Keratinocyte (primary cell): ENCODE measurements at regions not wholly inside any gene's neighbourhood (a gene's known extent, or its start where the extent isn't known, plus 50 kb on each side); places are given as distances from the start of the nearest gene placed in this dataset.

Experiments
- DNase-seq: peaks from one replicate; pipeline ENCODE4 v3.0.0-alpha.2; 2011; ENCODE audit warnings: low read depth, missing footprints, low spot score
- FAIRE-seq: peaks from 2 replicates; lab custom pipeline; 2011; peaks lifted over from hg19 to GRCh38; lab: Jason Lieb, UNC
- H2AFZ ChIP-seq: 2 replicates; pipeline ENCODE4 v1.6.0; 2012; ENCODE audit warnings: low read length, control low read depth, inconsistent platforms; ENCODE audit not compliant: control insufficient read depth
- H3K27ac ChIP-seq: 2 replicates; pipeline ENCODE4 v1.5.1; 2011; ENCODE audit warnings: low read length; ENCODE audit not compliant: control insufficient read depth, insufficient read depth
- H3K27me3 ChIP-seq: 3 replicates; pipeline ENCODE4 v1.6.0; 2011; ENCODE audit warnings: low read length; ENCODE audit not compliant: control insufficient read depth, insufficient read depth; ENCODE audit errors: extremely low read depth
- H3K36me3 ChIP-seq, 2 experiments: 2 replicates in 1 of 2; 3 replicates in 1 of 2; pipeline ENCODE4 v1.5.1; 2011; ENCODE audit warnings: low read length in 2 of 2, mild to moderate bottlenecking in 1 of 2; ENCODE audit not compliant: control insufficient read depth in 2 of 2, insufficient read depth in 2 of 2; ENCODE audit errors: extremely low read depth in 1 of 2
- H3K4me1 ChIP-seq: 3 replicates; pipeline ENCODE4 v1.5.1; 2011; ENCODE audit warnings: low read length; ENCODE audit not compliant: control insufficient read depth, insufficient read depth; ENCODE audit errors: extremely low read depth
- H3K4me2 ChIP-seq: 3 replicates; pipeline ENCODE4 v1.6.0; 2011; ENCODE audit warnings: low read depth, low read length; ENCODE audit not compliant: control insufficient read depth, insufficient read depth; ENCODE audit errors: extremely low read depth
- H3K4me3 ChIP-seq, 3 experiments: fragments of 200-600 bp in 1 of 3; sonication (generic) in 1 of 3; 2 replicates in 2 of 3; 3 replicates in 1 of 3; pipeline ENCODE4 v1.5.1; 2011 to 2016; ENCODE audit warnings: low read length in 3 of 3, mild to moderate bottlenecking in 3 of 3, control low read depth in 2 of 3, inconsistent platforms in 1 of 3, low read depth in 1 of 3, mixed read lengths in 1 of 3, mixed run types in 1 of 3, moderate library complexity in 1 of 3; ENCODE audit not compliant: control insufficient read depth in 2 of 3, insufficient read depth in 2 of 3; ENCODE audit errors: extremely low read depth in 1 of 3
- H3K79me2 ChIP-seq: 2 replicates; pipeline ENCODE4 v1.6.0; 2012; ENCODE audit warnings: low read length; ENCODE audit not compliant: control insufficient read depth, insufficient read depth
- H3K9ac ChIP-seq: 3 replicates; pipeline ENCODE4 v1.6.0; 2011; ENCODE audit warnings: low read length; ENCODE audit not compliant: control insufficient read depth, insufficient read depth; ENCODE audit errors: extremely low read depth
- H3K9me1 ChIP-seq: 3 replicates; pipeline ENCODE4 v1.6.0; 2011; ENCODE audit warnings: low read length; ENCODE audit not compliant: control insufficient read depth, insufficient read depth; ENCODE audit errors: extremely low read depth
- H3K9me3 ChIP-seq: 2 replicates; pipeline ENCODE4 v1.5.1; 2012; ENCODE audit warnings: low read depth, low read length; ENCODE audit not compliant: control insufficient read depth
- H4K20me1 ChIP-seq: 3 replicates; pipeline ENCODE4 v1.6.0; 2011; ENCODE audit warnings: low read length; ENCODE audit not compliant: control insufficient read depth, insufficient read depth; ENCODE audit errors: extremely low read depth
- EZH2 ChIP-seq: IDR thresholded peaks from one replicate; pipeline ENCODE4 v1.6.1; 2012; ENCODE audit warnings: inconsistent platforms, mild to moderate bottlenecking, low read length, moderate library complexity
- dilution Hi-C: fragments of 300-500 bp; cut with MboI; formaldehyde crosslinking; loops from one replicate; pipeline ENCODE4 v1.7.0; 2020; ENCODE audit warnings: low sequenced_read_pairs; ENCODE audit not compliant: extremely low pct_ligation_motif_present
- TF ChIP-seq, protein P1 (sequence below), 3 experiments: IDR thresholded peaks in 1 of 3; conservative IDR thresholded peaks in 1 of 3; optimal IDR thresholded peaks in 1 of 3; 2 replicates in 2 of 3; 3 replicates in 1 of 3; pipeline versions ENCODE3 to v1.5.1; 2011; ENCODE audit warnings: low read length in 3 of 3, mild to moderate bottlenecking in 3 of 3, moderate library complexity in 2 of 3, control low read depth in 1 of 3, inconsistent platforms in 1 of 3; ENCODE audit not compliant: insufficient read depth in 2 of 3; ENCODE audit errors: extremely low read depth in 1 of 3

DNA sequence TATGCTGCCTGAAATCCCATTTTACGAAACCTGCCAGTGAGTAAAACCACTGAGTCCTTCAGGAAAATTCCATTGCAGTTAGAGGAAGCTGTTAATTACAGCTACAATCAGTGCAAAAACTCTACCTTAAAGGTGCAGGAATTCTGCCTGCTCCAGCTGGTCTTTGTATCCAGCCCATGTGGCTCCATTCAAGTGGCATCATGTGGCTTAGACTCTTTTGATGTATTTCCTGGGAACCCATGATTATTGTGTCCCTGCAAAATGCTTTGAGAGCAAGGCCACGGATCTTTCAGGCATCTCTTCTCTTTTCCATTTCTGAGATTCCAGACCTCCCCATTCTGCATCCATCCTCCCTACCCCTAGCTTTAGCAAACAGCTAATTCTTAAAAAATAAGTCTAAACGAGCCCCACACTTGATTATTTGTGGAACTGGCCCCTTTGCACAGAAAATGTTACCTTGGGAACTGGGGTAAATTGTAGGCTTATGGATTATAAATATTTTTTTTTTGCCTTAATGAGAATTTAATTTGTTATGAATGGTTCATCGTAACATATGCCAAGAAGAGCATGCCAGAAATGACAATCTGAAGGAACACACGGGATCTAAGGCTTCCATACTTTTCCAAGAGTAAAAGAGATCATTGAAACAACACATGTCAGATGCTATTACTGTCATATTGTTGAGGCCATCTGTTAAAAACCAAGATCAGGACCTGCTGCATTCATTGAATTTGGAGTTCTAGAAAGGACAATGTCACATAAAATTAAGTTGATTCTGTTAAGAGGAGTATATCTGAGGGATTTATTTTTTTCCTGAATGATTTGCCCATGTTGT lies 144.6 kb downstream of the TPH2 start:
- no peaks in the 10 kb centered on the region for H3K4me1 ChIP-seq
- dilution Hi-C loops: no loop called here
- FAIRE-seq (no peak), DNase-seq (no peak)
- no peak overlapping the region for H3K9ac ChIP-seq
- no peaks in the 10 kb centered on the region for H3K9me3 ChIP-seq
- no peaks in the 10 kb centered on the region for H4K20me1 ChIP-seq
- H3K4me3 ChIP-seq: no peak overlapping the region
- H3K79me2 ChIP-seq: no peaks in the 10 kb centered on the region
- no peaks in the 10 kb centered on the region for H3K9me1 ChIP-seq
- TF ChIP-seq EZH2: no peak
- TF ChIP-seq, protein P1, sequence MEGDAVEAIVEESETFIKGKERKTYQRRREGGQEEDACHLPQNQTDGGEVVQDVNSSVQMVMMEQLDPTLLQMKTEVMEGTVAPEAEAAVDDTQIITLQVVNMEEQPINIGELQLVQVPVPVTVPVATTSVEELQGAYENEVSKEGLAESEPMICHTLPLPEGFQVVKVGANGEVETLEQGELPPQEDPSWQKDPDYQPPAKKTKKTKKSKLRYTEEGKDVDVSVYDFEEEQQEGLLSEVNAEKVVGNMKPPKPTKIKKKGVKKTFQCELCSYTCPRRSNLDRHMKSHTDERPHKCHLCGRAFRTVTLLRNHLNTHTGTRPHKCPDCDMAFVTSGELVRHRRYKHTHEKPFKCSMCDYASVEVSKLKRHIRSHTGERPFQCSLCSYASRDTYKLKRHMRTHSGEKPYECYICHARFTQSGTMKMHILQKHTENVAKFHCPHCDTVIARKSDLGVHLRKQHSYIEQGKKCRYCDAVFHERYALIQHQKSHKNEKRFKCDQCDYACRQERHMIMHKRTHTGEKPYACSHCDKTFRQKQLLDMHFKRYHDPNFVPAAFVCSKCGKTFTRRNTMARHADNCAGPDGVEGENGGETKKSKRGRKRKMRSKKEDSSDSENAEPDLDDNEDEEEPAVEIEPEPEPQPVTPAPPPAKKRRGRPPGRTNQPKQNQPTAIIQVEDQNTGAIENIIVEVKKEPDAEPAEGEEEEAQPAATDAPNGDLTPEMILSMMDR (optimal IDR thresholded peaks at IDR 0.05 in 1 of 3, IDR thresholded peaks at IDR 0.05 in 1 of 3, conservative IDR thresholded peaks at IDR 0.05 in 1 of 3; ENCODE audit: extremely low read depth in 1 of 3, insufficient read depth in 2 of 3, low read length in 3 of 3): no peak
- no peak overlapping the region for H3K4me2 ChIP-seq
- H3K27ac ChIP-seq: no peak overlapping the region
- no peak overlapping the region for H2AFZ ChIP-seq
- H3K36me3 ChIP-seq: no peaks in the 10 kb centered on the region
- no peaks in the 10 kb centered on the region for H3K27me3 ChIP-seq

DNA sequence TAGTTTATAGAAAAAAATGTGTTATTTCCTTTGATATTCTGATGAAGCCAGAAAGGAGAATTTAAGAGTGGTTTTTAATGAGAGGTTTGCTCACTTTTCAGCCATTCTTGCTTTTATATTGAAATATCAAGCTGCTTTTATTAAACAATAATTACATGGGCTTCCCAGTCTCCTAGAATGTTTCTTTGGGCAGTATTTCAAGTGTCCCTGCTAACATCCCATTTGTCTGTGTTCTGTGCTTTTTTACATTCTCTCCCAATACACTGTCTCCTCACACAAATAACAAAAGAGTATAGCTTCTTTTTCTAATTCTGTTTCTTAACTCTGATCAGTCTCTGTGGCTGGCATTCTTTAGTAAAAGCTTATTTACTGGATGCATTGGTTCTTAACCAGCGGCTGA lies 145.4 kb downstream of the TPH2 start:
- Histone ChIP-seq H3K27ac (no peak overlapping the region), H3K9ac (no peak overlapping the region), H3K4me2 (no peak overlapping the region), H2AFZ (no peak overlapping the region), H3K27me3 (no peaks in the 10 kb centered on the region), H3K79me2 (no peaks in the 10 kb centered on the region), H4K20me1 (no peaks in the 10 kb centered on the region), H3K4me1 (no peaks in the 10 kb centered on the region), H3K9me1 (no peaks in the 10 kb centered on the region), H3K4me3 (no peak overlapping the region), H3K36me3 (no peaks in the 10 kb centered on the region), H3K9me3 (no peaks in the 10 kb centered on the region)
- DNase-seq (no peak), FAIRE-seq (no peak)
- dilution Hi-C loops: no loop called here
- no peak for TF ChIP-seq EZH2
- TF ChIP-seq, protein P1 (optimal IDR thresholded peaks at IDR 0.05 in 1 of 3, IDR thresholded peaks at IDR 0.05 in 1 of 3, conservative IDR thresholded peaks at IDR 0.05 in 1 of 3; ENCODE audit: extremely low read depth in 1 of 3, insufficient read depth in 2 of 3, low read length in 3 of 3): no peak
